ENCODE measurements at regions not wholly inside any gene's neighbourhood (a gene's known extent, or its start where the extent isn't known, plus 50 kb on each side); places are given as distances from the start of the nearest gene placed in this dataset.

- no peaks in the 10 kb centered on the region for H3K9me3 ChIP-seq (ENCODE audit: insufficient read depth, low read depth, low read length)
- H3K4me3 ChIP-seq (ENCODE audit: low read length): no peak overlapping the region
- no peaks in the 10 kb centered on the region for H3K36me3 ChIP-seq (ENCODE audit: insufficient read depth, low read depth, low read length)
- no peaks in the 10 kb centered on the region for H3K27me3 ChIP-seq (ENCODE audit: insufficient read depth, low read length)
- no peak overlapping the region for H3K9ac ChIP-seq (ENCODE audit: low read depth, low read length)
- H3K4me1 ChIP-seq (ENCODE audit: insufficient read depth, low read length): no peaks in the 10 kb centered on the region
- H3K27ac ChIP-seq (ENCODE audit: low read length): no peak overlapping the region
Observed at GRCh38 chr20:58084966-58085365, 143.5 kb downstream of the ANKRD60 start.

- H3K9ac ChIP-seq (ENCODE audit: low read depth, low read length): no peak overlapping the region
- H3K4me3 ChIP-seq (ENCODE audit: low read length): no peak overlapping the region
- no peaks in the 10 kb centered on the region for H3K9me3 ChIP-seq (ENCODE audit: insufficient read depth, low read depth, low read length)
- no peaks in the 10 kb centered on the region for H3K36me3 ChIP-seq (ENCODE audit: insufficient read depth, low read depth, low read length)
- H3K27me3 ChIP-seq (ENCODE audit: insufficient read depth, low read length): no peaks in the 10 kb centered on the region
- no peaks in the 10 kb centered on the region for H3K4me1 ChIP-seq (ENCODE audit: insufficient read depth, low read length)
- no peak overlapping the region for H3K27ac ChIP-seq (ENCODE audit: low read length)
Observed at GRCh38 chr20:58084566-58084965, 143.9 kb downstream of the ANKRD60 start.

- H3K27ac ChIP-seq (ENCODE audit: low read length): no peak overlapping the region
Observed at GRCh38 chr20:58081846-58082245, 146.6 kb downstream of the ANKRD60 start.

DNA sequence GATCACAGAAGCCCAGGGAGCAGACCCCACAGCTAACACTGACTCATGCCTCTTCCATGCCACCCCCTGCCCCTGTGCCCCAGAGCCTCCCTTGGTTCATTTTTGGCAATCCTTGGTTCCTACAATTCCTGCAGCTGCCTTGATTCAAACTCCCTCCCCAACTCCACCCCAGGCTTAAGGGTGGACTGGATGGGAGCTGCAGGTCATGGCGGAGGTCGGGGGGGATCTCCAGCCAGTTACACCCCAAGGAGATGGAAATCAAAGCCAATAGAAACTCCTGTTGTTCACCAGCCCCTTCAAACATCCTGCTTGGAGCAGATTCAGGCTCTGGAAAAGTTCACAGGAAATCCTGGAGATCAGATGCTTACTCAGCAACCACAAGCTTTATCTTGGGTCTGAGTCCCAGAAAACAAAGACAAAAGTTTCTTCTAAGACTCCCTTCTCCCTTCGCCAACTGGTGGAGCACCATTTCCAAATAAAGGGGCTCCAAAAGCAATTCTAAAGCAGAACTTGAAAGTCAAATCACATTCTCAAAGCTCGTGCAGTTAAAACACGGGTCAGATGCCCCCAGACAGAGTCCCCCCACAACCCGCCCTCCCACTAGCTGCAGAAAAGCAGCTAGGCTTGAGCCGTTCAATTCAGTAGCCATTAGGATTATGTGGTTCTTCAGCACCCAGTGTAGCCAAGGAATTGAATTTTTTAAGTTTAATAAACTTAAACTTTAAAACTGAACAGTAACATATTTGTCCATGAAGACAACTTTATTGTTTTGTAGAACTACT, 149.5 kb downstream of the ANKRD60 start:
- H3K36me3 ChIP-seq (ENCODE audit: insufficient read depth, low read depth, low read length): no peaks in the 10 kb centered on the region
- H3K4me3 ChIP-seq (ENCODE audit: low read length): no peak overlapping the region
- H3K9me3 ChIP-seq (ENCODE audit: insufficient read depth, low read depth, low read length): no peaks in the 10 kb centered on the region; the same call in 1 of the 2 replicates
- H3K4me1 ChIP-seq (ENCODE audit: insufficient read depth, low read length): no peaks in the 10 kb centered on the region; the same call in 1 of the 2 replicates
- no peaks in the 10 kb centered on the region for H3K27me3 ChIP-seq (ENCODE audit: insufficient read depth, low read length)
- no peak overlapping the region for H3K27ac ChIP-seq (ENCODE audit: low read length)
- no peak overlapping the region for H3K9ac ChIP-seq (ENCODE audit: low read depth, low read length)

More at GRCh38 chr20:58081846-58082245, 146.6 kb downstream of the ANKRD60 start:
- Histone ChIP-seq H3K27me3 (ENCODE audit: insufficient read depth, low read length) (no peaks in the 10 kb centered on the region), H3K9ac (ENCODE audit: low read depth, low read length) (no peak overlapping the region), H3K4me3 (ENCODE audit: low read length) (no peak overlapping the region), H3K9me3 (ENCODE audit: insufficient read depth, low read depth, low read length) (no peaks in the 10 kb centered on the region; the same call in 1 of the 2 replicates), H3K4me1 (ENCODE audit: insufficient read depth, low read length) (no peaks in the 10 kb centered on the region), H3K36me3 (ENCODE audit: insufficient read depth, low read depth, low read length) (no peaks in the 10 kb centered on the region)

DNA sequence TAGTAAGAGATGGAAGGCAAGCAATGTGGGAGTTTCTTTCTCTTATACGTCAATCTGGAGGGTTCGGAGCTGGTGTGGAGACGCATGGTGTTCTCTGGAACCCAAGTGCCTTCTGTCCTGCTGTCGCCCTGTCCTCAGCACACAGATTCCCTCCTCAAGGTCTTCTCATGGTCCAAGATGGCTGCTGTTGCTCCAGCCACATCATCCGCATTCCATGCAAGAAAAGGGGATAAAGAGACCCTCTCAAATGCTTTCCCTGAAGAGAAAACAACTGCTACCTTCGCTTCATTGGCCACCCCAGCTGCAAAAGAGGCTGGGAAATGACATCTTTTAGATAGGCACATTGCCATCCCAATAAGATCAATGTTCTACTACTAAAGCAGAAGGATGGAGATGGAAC, 151.2 kb downstream of the ANKRD60 start:
- H3K27me3 ChIP-seq (ENCODE audit: insufficient read depth, low read length): no peaks in the 10 kb centered on the region

GRCh38 chr20:58076405-58076804, 152.0 kb downstream of the ANKRD60 start:
- Histone ChIP-seq H3K27ac (ENCODE audit: low read length) (no peak overlapping the region), H3K4me1 (ENCODE audit: insufficient read depth, low read length) (no peaks in the 10 kb centered on the region; the same call in 1 of the 2 replicates), H3K4me3 (ENCODE audit: low read length) (no peak overlapping the region), H3K9ac (ENCODE audit: low read depth, low read length) (no peak overlapping the region), H3K9me3 (ENCODE audit: insufficient read depth, low read depth, low read length) (no peaks in the 10 kb centered on the region; the same call in 1 of the 2 replicates), H3K36me3 (ENCODE audit: insufficient read depth, low read depth, low read length) (no peaks in the 10 kb centered on the region), H3K27me3 (ENCODE audit: insufficient read depth, low read length) (no peaks in the 10 kb centered on the region)

More for the DNA sequence above, 151.2 kb downstream of the ANKRD60 start:
- Histone ChIP-seq H3K36me3 (ENCODE audit: insufficient read depth, low read depth, low read length) (no peaks in the 10 kb centered on the region), H3K4me1 (ENCODE audit: insufficient read depth, low read length) (no peaks in the 10 kb centered on the region; the same call in 1 of the 2 replicates), H3K9ac (ENCODE audit: low read depth, low read length) (no peak overlapping the region), H3K9me3 (ENCODE audit: insufficient read depth, low read depth, low read length) (no peaks in the 10 kb centered on the region; the same call in 1 of the 2 replicates), H3K4me3 (ENCODE audit: low read length) (no peak overlapping the region), H3K27ac (ENCODE audit: low read length) (no peak overlapping the region)

GRCh38 chr20:58075586-58076345, 152.7 kb downstream of the ANKRD60 start:
- H3K4me1 ChIP-seq (ENCODE audit: insufficient read depth, low read length): no peaks in the 10 kb centered on the region; the same call in 1 of the 2 replicates
- no peaks in the 10 kb centered on the region for H3K27me3 ChIP-seq (ENCODE audit: insufficient read depth, low read length)
- H3K36me3 ChIP-seq (ENCODE audit: insufficient read depth, low read depth, low read length): no peaks in the 10 kb centered on the region
- H3K9ac ChIP-seq (ENCODE audit: low read depth, low read length): no peak overlapping the region
- H3K9me3 ChIP-seq (ENCODE audit: insufficient read depth, low read depth, low read length): no peaks in the 10 kb centered on the region; the same call in 1 of the 2 replicates
- no peak overlapping the region for H3K4me3 ChIP-seq (ENCODE audit: low read length)
- H3K27ac ChIP-seq (ENCODE audit: low read length): no peak overlapping the region

GRCh38 chr20:58073945-58074856, 154.3 kb downstream of the ANKRD60 start:
- Histone ChIP-seq H3K4me3 (ENCODE audit: low read length) (no peak overlapping the region), H3K27ac (ENCODE audit: low read length) (no peak overlapping the region)

DNA sequence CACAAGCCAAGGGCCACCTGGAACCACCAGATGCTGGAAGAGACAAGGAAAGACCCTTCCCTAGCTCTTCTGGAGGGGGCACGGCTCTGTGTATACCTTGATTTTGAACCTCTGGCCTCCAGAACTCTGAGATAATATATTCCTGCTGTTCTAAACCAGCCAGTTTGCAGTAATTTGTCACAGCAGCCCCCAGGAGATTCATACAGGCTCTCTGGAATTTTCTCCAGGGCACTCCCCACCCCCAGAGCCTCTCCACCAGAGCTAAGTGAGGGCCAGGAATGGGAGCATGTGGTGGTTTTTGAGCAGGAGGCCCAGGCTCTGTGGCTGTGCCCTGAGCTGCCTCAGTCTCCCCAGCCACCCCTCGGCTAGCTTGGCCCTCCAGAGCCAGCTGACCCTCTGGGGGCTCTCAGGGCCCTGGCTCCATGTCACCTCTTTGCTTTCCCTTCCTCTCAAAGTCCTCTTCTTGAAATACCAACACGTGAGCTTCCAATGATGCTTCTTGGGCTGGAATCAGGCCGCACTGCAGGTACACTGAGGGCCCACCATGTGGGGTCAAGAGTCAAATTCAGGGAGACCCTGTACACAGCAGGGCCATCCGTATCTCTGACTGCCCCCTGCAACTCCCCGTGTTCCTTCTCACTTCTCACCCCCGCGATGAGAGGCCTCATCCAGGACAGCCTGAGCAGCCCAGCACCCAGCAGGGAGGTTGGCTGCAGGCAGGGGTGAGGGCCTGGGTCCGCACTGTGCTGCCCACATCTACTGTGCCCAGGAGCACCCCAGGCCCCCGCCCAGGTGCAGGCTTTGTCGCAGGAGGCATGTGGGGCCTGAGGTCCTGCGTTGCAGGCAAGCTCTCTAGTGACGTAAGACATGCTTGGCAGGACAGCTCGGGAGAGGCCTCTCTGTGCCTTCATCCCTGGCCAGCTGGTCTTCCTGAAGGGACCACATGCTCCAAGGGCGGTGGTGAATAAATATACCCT, 155.5 kb downstream of the ANKRD60 start:
- H3K9me3 ChIP-seq (ENCODE audit: insufficient read depth, low read depth, low read length): no peaks in the 10 kb centered on the region
- H3K9ac ChIP-seq (ENCODE audit: low read depth, low read length): no peak overlapping the region
- H3K4me1 ChIP-seq (ENCODE audit: insufficient read depth, low read length): no peaks in the 10 kb centered on the region; the same call in 1 of the 2 replicates
- no peak overlapping the region for H3K4me3 ChIP-seq (ENCODE audit: low read length)
- H3K36me3 ChIP-seq (ENCODE audit: insufficient read depth, low read depth, low read length): no peaks in the 10 kb centered on the region
- H3K27me3 ChIP-seq (ENCODE audit: insufficient read depth, low read length): no peaks in the 10 kb centered on the region
- H3K27ac ChIP-seq (ENCODE audit: low read length): no peak overlapping the region

More at GRCh38 chr20:58073945-58074856, 154.3 kb downstream of the ANKRD60 start:
- no peaks in the 10 kb centered on the region; the same call in 1 of the 2 replicates for H3K9me3 ChIP-seq (ENCODE audit: insufficient read depth, low read depth, low read length)
- H3K4me1 ChIP-seq (ENCODE audit: insufficient read depth, low read length): no peaks in the 10 kb centered on the region; the same call in 1 of the 2 replicates
- H3K9ac ChIP-seq (ENCODE audit: low read depth, low read length): no peak overlapping the region
- no peaks in the 10 kb centered on the region for H3K27me3 ChIP-seq (ENCODE audit: insufficient read depth, low read length)
- H3K36me3 ChIP-seq (ENCODE audit: insufficient read depth, low read depth, low read length): no peaks in the 10 kb centered on the region

GRCh38 chr20:58071991-58072390, 156.5 kb downstream of the ANKRD60 start:
- Histone ChIP-seq H3K27me3 (ENCODE audit: insufficient read depth, low read length) (no peaks in the 10 kb centered on the region), H3K36me3 (ENCODE audit: insufficient read depth, low read depth, low read length) (no peaks in the 10 kb centered on the region), H3K4me1 (ENCODE audit: insufficient read depth, low read length) (no peaks in the 10 kb centered on the region; the same call in 1 of the 2 replicates), H3K9ac (ENCODE audit: low read depth, low read length) (no peak overlapping the region), H3K27ac (ENCODE audit: low read length) (no peak overlapping the region), H3K4me3 (ENCODE audit: low read length) (no peak overlapping the region), H3K9me3 (ENCODE audit: insufficient read depth, low read depth, low read length) (no peaks in the 10 kb centered on the region)

All from iPS-20b (cell line).